Activated B cell treated with CpG ODN at 0.5 μM for 24 hours (primary cell): ENCODE measurements at regions not wholly inside any gene's neighbourhood (a gene's known extent, or its start where the extent isn't known, plus 50 kb on each side); places are given as distances from the start of the nearest gene placed in this dataset.

Experiments
- ATAC-seq: fragments of 200-7000 bp; cut with Tn5 transposase; one replicate; pipeline ENCODE4 v1.10.0; 2021; ENCODE audit warnings: low read depth, mild to moderate bottlenecking, moderate library complexity
- CTCF ChIA-PET: fragments of 350-600 bp; sonication (Branson Sonifier 250); formaldehyde crosslinking; loops from one replicate; lab custom pipeline; 2021; ENCODE audit warnings: antibody characterized with exemption; lab: Charles Lee
- POLR2A ChIA-PET: fragments of 350-600 bp; sonication (Branson Sonifier 250); formaldehyde crosslinking; loops from one replicate; lab custom pipeline; 2021; ENCODE audit warnings: antibody characterized with exemption; lab: Charles Lee
- DNase-seq: peaks from one replicate; pipeline ENCODE4 v3.0.0; 2022
- H3K27ac Mint-ChIP-seq: one replicate; pipeline ENCODE4 v1.8.0; 2020; ENCODE audit warnings: mixed read lengths
- H3K27me3 Mint-ChIP-seq: one replicate; pipeline ENCODE4 v1.8.0; 2021; ENCODE audit warnings: mixed read lengths
- H3K36me3 Mint-ChIP-seq: one replicate; pipeline ENCODE4 v1.8.0; 2021; ENCODE audit warnings: low read depth, mixed read lengths
- H3K4me1 Mint-ChIP-seq: one replicate; pipeline ENCODE4 v1.8.0; 2021; ENCODE audit warnings: mixed read lengths
- H3K4me3 Mint-ChIP-seq: one replicate; pipeline ENCODE4 v1.8.0; 2020; ENCODE audit warnings: mild to moderate bottlenecking, mixed read lengths
- H3K9me3 Mint-ChIP-seq: one replicate; pipeline ENCODE4 v1.8.0; 2020; ENCODE audit warnings: mixed read lengths
- intact Hi-C: fragments of 100-400 bp; cut with micrococcal nuclease; formaldehyde crosslinking; loops from one replicate; pipeline ENCODE4 v1.15.1; 2024
- TF ChIP-seq, protein P1 (sequence below): fragments of 200-600 bp; IDR thresholded peaks from one replicate; pipeline ENCODE4 v1.8.0; 2022; ENCODE audit warnings: antibody characterized with exemption, mild to moderate bottlenecking

DNA sequence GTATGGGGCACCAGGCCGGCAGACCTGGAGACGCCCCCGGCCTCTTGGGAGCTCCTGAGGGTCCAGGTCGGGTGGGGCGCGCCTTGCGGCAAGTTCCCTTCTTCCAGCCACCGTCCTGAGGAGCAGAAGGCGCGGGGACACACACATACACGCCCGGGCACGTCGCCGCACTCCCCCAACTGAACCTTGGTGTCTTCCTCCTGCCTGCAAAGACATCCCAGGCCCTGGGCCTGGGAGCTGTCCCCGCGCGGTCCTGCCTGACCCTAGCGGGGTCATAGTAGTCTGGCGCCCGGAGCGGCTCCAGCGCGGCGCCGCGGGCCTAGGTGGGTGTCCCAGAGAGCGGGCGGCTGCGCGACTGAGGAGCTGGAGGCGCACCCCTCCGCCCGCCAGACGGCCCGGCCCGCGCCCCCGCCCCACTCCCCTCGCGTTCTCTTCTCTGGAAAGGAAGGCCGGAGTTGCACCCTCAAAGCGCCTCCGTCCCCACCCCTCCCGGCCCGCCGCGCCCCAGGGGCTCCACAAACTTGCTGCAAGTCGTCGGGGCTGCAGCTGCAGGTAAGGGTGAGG lies 185.9 kb upstream of the LINGO1 start:
- peaks cover 49% of the 10 kb centered on the region for H3K27me3 Mint-ChIP-seq
- no peaks in the 10 kb centered on the region for H3K36me3 Mint-ChIP-seq
- no peak overlapping the region for H3K4me3 Mint-ChIP-seq
- H3K9me3 Mint-ChIP-seq: no peaks in the 10 kb centered on the region
- TF ChIP-seq, protein P1, sequence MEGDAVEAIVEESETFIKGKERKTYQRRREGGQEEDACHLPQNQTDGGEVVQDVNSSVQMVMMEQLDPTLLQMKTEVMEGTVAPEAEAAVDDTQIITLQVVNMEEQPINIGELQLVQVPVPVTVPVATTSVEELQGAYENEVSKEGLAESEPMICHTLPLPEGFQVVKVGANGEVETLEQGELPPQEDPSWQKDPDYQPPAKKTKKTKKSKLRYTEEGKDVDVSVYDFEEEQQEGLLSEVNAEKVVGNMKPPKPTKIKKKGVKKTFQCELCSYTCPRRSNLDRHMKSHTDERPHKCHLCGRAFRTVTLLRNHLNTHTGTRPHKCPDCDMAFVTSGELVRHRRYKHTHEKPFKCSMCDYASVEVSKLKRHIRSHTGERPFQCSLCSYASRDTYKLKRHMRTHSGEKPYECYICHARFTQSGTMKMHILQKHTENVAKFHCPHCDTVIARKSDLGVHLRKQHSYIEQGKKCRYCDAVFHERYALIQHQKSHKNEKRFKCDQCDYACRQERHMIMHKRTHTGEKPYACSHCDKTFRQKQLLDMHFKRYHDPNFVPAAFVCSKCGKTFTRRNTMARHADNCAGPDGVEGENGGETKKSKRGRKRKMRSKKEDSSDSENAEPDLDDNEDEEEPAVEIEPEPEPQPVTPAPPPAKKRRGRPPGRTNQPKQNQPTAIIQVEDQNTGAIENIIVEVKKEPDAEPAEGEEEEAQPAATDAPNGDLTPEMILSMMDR: no peak
- DNase-seq (no peak), ATAC-seq (no peak)
- POLR2A ChIA-PET: no interaction called here
- peaks cover 11% of the 10 kb centered on the region for H3K4me1 Mint-ChIP-seq
- intact Hi-C loops: no loop called here
- H3K27ac Mint-ChIP-seq: no peak overlapping the region
- CTCF ChIA-PET: no interaction called here

DNA sequence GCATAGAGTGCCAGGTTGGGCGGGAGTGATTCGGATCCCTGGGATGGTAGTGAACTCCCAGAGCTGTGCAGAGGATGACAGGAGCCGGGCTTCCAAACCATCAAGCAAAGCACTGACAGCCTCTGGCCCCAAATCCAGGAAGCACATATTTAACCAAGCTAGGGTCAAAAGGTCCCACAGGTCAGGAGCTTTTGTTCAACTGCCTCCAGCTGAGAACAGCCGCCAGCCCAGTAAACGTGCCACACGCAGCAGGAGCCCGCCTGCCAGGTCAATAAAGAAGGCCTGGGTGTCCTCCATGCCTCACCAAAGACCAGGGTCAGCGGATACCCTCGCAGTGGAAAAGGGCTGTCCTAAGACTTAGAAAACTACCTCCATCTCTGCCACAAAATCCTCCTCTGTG lies 184.7 kb upstream of the LINGO1 start:
- TF ChIP-seq, protein P1: no peak
- no peak for DNase-seq
- no peaks in the 10 kb centered on the region for H3K9me3 Mint-ChIP-seq
- intact Hi-C loops: no loop called here
- ATAC-seq: no peak
- peaks cover 11% of the 10 kb centered on the region for H3K4me1 Mint-ChIP-seq
- peaks cover 49% of the 10 kb centered on the region for H3K27me3 Mint-ChIP-seq
- no peak overlapping the region for H3K4me3 Mint-ChIP-seq
- ChIA-PET POLR2A (no interaction called here), CTCF (no interaction called here)
- H3K27ac Mint-ChIP-seq: no peak overlapping the region
- no peaks in the 10 kb centered on the region for H3K36me3 Mint-ChIP-seq

DNA sequence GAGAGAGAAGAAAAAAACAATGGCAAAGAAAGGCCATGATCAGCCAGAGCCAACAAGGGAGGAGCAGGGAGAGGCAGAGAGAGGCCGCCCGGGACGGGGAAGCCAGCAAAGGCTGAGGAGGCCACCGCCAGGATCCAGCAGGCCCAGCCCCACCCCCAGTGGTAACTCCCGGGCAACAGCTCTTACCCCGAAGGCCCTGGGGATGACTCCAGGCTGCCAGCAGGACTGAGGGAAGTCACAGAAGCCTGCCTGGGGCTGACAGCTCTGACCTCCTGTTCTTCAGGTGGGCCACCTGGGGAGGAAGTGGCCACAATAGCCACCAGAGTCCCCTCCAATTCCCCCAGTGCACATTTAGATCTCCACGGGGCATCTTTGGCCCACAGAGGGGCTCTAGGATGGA lies 184.3 kb upstream of the LINGO1 start:
- TF ChIP-seq, protein P1: no peak
- ChIA-PET CTCF (no interaction called here), POLR2A (no interaction called here)
- intact Hi-C loops: no loop called here
- peaks cover 11% of the 10 kb centered on the region for H3K4me1 Mint-ChIP-seq
- peaks cover 46% of the 10 kb centered on the region for H3K27me3 Mint-ChIP-seq
- no peak overlapping the region for H3K4me3 Mint-ChIP-seq
- H3K9me3 Mint-ChIP-seq: no peaks in the 10 kb centered on the region
- no peaks in the 10 kb centered on the region for H3K36me3 Mint-ChIP-seq
- H3K27ac Mint-ChIP-seq: no peak overlapping the region
- ATAC-seq (no peak), DNase-seq (no peak)

GRCh38 chr15:77815015-77815414 lies 182.3 kb upstream of the LINGO1 start:
- Mint-ChIP-seq H3K9me3 (no peaks in the 10 kb centered on the region), H3K36me3 (no peaks in the 10 kb centered on the region), H3K27ac (no peak overlapping the region), H3K27me3 (peaks cover 31% of the 10 kb centered on the region), H3K4me3 (no peak overlapping the region), H3K4me1 (peaks cover 4% of the 10 kb centered on the region)
- ATAC-seq (no peak), DNase-seq (no peak)
- TF ChIP-seq, protein P1: no peak
- intact Hi-C loops: no loop called here
- POLR2A ChIA-PET: no interaction called here
- CTCF ChIA-PET: no interaction called here

DNA sequence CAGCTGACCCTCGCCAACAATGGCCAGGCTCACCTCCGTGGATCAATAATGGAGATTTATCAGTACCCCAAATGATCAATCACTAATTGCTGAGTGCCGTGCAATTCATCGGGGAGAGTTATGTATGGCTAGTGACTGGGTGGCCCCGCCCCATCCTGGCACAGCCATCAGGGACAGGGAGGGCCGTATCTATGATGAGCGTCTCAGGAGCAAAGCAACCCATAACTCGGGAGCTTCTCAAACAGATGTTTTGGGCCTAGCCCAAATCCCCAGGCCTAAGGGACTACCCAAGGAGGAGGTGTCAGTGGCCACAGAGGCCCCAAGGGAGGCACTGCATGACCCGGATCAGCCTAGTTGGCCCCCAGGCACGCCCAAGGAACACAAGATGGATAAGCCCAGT lies 180.0 kb upstream of the LINGO1 start:
- DNase-seq (no peak), ATAC-seq (no peak)
- Mint-ChIP-seq H3K36me3 (no peaks in the 10 kb centered on the region), H3K9me3 (no peaks in the 10 kb centered on the region), H3K27ac (no peak overlapping the region), H3K27me3 (peaks cover 25% of the 10 kb centered on the region), H3K4me1 (peaks cover 1% of the 10 kb centered on the region), H3K4me3 (no peak overlapping the region)
- intact Hi-C loops: no loop called here
- CTCF ChIA-PET: no interaction called here
- POLR2A ChIA-PET: no interaction called here
- TF ChIP-seq, protein P1: no peak
